Loucy (cell line): ENCODE measurements at regions not wholly inside any gene's neighbourhood (a gene's known extent, or its start where the extent isn't known, plus 50 kb on each side); places are given as distances from the start of the nearest gene placed in this dataset.

ENCODE experiments used
- H2AFZ ChIP-seq: fragments of 200-600 bp; sonication (generic); 2 replicates; pipeline ENCODE4 v1.6.0; 2016; ENCODE audit warnings: antibody characterized with exemption, mild to moderate bottlenecking, low read length, moderate library complexity
- H3F3A ChIP-seq: fragments of 200-600 bp; 2 replicates; pipeline ENCODE4 v1.6.0; 2016; ENCODE audit warnings: antibody characterized with exemption, low read depth, mild to moderate bottlenecking
- H3K27me3 ChIP-seq: fragments of 200-600 bp; sonication (generic); 2 replicates; pipeline ENCODE4 v1.6.1; 2014; ENCODE audit warnings: low read length, mild to moderate bottlenecking; ENCODE audit not compliant: insufficient read depth, poor library complexity, severe bottlenecking
- H3K36me3 ChIP-seq: fragments of 200-600 bp; sonication (generic); 2 replicates; pipeline ENCODE4 v1.6.1; 2016; ENCODE audit warnings: low read length; ENCODE audit not compliant: insufficient read depth
- H3K4me1 ChIP-seq: fragments of 200-600 bp; sonication (generic); 2 replicates; pipeline ENCODE4 v1.5.1; 2014; ENCODE audit warnings: low read length, mild to moderate bottlenecking; ENCODE audit not compliant: insufficient read depth, poor library complexity, severe bottlenecking
- H3K4me2 ChIP-seq: fragments of 200-600 bp; sonication (generic); 2 replicates; pipeline ENCODE4 v1.6.0; 2014; ENCODE audit warnings: antibody characterized with exemption, low read length, low read depth, mild to moderate bottlenecking; ENCODE audit not compliant: poor library complexity, severe bottlenecking
- H3K4me3 ChIP-seq: fragments of 200-600 bp; sonication (generic); 2 replicates; pipeline ENCODE4 v1.5.1; 2014; ENCODE audit warnings: low read length, mild to moderate bottlenecking, mixed read lengths; ENCODE audit not compliant: poor library complexity, severe bottlenecking
- H3K79me2 ChIP-seq: fragments of 200-600 bp; sonication (generic); 2 replicates; pipeline ENCODE4 v1.6.1; 2014; ENCODE audit warnings: low read length; ENCODE audit not compliant: insufficient read depth
- H3K9ac ChIP-seq: fragments of 200-600 bp; sonication (generic); 2 replicates; pipeline ENCODE4 v1.6.0; 2014; ENCODE audit warnings: mild to moderate bottlenecking, low read depth, low read length, moderate library complexity; ENCODE audit not compliant: poor library complexity, severe bottlenecking
- H3K9me2 ChIP-seq: fragments of 200-600 bp; sonication (generic); replicated peaks from 2 replicates; pipeline ENCODE4 v1.6.1; 2016; ENCODE audit warnings: low read depth, low read length, mixed read lengths
- H3K9me3 ChIP-seq: fragments of 200-600 bp; sonication (generic); 2 replicates; pipeline ENCODE4 v1.6.1; 2014; ENCODE audit warnings: mild to moderate bottlenecking, antibody characterized with exemption, low read length, low read depth; ENCODE audit not compliant: insufficient read depth
- H4K20me1 ChIP-seq: fragments of 200-600 bp; sonication (generic); 2 replicates; pipeline ENCODE4 v1.6.0; 2014; ENCODE audit warnings: antibody characterized with exemption, low read length, mild to moderate bottlenecking; ENCODE audit not compliant: insufficient read depth, poor library complexity, severe bottlenecking
- EZH2phosphoT487 ChIP-seq: fragments of 200-600 bp; IDR thresholded peaks from 2 replicates; pipeline ENCODE4 v1.6.1; 2018; ENCODE audit warnings: antibody characterized with exemption, mild to moderate bottlenecking, moderate library complexity, borderline replicate concordance
- TF ChIP-seq, protein P1 (sequence below): fragments of 200-600 bp; sonication (generic); conservative IDR thresholded peaks from 2 replicates; pipeline ENCODE4 v1.5.1; 2014; ENCODE audit warnings: mild to moderate bottlenecking, antibody characterized with exemption, low read length

DNA sequence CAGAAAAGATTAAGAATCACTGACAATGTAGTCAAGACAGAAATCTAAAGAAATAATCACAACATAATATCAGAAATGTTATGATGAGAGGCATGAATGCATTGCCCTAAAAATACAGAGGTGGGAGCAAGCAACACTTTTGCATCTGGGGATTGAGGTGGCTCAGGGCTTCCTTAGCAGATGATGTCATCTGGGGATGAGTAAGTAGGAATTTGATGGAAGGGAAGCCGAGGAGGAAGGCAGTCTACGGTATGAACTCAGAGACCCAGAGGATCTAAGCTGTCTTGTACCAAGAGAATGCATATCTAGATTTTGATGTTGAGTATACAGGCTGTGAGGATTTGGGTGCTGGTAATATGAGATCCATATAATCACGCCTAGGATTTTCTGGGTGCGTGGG is 193.0 kb upstream of the SNX19 start:
- Histone ChIP-seq H3F3A (no peaks in the 10 kb centered on the region), H3K4me3 (no peak overlapping the region), H3K79me2 (no peaks in the 10 kb centered on the region), H3K9me3 (peaks cover 10% of the 10 kb centered on the region; the same call in 1 of the 2 replicates), H3K9me2 (no peaks in the 10 kb centered on the region), H3K4me2 (no peak overlapping the region), H3K9ac (no peak overlapping the region), H2AFZ (no peak overlapping the region), H4K20me1 (no peaks in the 10 kb centered on the region), H3K36me3 (no peaks in the 10 kb centered on the region), H3K4me1 (no peaks in the 10 kb centered on the region), H3K27me3 (no peaks in the 10 kb centered on the region)
- TF ChIP-seq, protein P1, sequence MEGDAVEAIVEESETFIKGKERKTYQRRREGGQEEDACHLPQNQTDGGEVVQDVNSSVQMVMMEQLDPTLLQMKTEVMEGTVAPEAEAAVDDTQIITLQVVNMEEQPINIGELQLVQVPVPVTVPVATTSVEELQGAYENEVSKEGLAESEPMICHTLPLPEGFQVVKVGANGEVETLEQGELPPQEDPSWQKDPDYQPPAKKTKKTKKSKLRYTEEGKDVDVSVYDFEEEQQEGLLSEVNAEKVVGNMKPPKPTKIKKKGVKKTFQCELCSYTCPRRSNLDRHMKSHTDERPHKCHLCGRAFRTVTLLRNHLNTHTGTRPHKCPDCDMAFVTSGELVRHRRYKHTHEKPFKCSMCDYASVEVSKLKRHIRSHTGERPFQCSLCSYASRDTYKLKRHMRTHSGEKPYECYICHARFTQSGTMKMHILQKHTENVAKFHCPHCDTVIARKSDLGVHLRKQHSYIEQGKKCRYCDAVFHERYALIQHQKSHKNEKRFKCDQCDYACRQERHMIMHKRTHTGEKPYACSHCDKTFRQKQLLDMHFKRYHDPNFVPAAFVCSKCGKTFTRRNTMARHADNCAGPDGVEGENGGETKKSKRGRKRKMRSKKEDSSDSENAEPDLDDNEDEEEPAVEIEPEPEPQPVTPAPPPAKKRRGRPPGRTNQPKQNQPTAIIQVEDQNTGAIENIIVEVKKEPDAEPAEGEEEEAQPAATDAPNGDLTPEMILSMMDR, result no peak
- TF ChIP-seq EZH2phosphoT487, result no peak

DNA sequence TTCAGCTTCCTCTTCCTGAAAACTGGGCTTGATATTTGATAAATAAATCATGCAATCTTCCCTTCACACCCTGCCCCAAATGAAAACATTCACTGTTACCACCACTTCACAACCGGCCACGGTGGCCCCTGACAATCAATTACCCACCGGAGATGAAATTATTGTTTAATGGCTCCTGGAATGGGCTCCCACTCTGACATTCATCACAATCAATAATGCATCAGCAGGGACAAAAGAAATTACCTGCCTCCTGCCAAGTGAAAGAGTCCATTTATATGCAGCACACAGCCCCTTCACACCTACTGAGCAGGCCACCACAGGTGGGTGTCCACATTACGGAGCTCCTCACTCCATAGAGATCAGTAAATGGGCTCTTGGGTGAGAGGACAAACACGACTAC is 193.5 kb upstream of the SNX19 start:
- H3K4me3 ChIP-seq, result no peak overlapping the region
- no peaks in the 10 kb centered on the region for H3K36me3 ChIP-seq
- TF ChIP-seq, protein P1, result no peak
- TF ChIP-seq EZH2phosphoT487, result no peak
- H2AFZ ChIP-seq, result no peak overlapping the region
- H3K79me2 ChIP-seq, result no peaks in the 10 kb centered on the region
- no peaks in the 10 kb centered on the region for H3K4me1 ChIP-seq
- peaks cover 10% of the 10 kb centered on the region; the same call in 1 of the 2 replicates for H3K9me3 ChIP-seq
- no peak overlapping the region for H3K9ac ChIP-seq
- no peaks in the 10 kb centered on the region for H3K9me2 ChIP-seq
- no peak overlapping the region for H3K4me2 ChIP-seq
- no peaks in the 10 kb centered on the region for H3K27me3 ChIP-seq
- H3F3A ChIP-seq, result no peaks in the 10 kb centered on the region
- no peaks in the 10 kb centered on the region for H4K20me1 ChIP-seq

DNA sequence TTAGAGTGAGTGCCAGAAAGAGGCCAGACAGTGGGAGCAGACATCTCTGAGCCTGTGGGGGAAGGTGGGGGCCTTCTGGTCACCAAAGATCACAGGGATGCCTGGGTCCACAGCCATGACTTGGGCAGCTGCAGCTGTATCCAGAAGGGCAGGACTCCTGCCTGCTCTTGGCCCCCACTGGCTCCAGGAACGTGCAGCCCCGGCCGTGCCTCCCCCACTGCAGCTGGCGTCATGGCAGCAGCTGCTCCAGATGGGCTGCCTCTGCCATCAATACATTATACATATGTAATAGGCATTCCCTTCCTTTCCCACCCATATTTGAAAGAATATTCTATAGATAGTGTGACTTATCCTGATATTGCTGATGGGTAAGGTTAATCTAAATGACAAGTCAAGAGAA is 195.5 kb upstream of the SNX19 start:
- no peak for TF ChIP-seq EZH2phosphoT487
- TF ChIP-seq, protein P1, result no peak
- Histone ChIP-seq H3K36me3 (no peaks in the 10 kb centered on the region), H3K4me1 (no peaks in the 10 kb centered on the region), H3K27me3 (no peaks in the 10 kb centered on the region), H3K4me2 (no peak overlapping the region), H2AFZ (no peak overlapping the region), H3F3A (no peaks in the 10 kb centered on the region), H3K9me3 (peaks cover 10% of the 10 kb centered on the region; the same call in 1 of the 2 replicates), H3K4me3 (no peak overlapping the region), H4K20me1 (no peaks in the 10 kb centered on the region), H3K9ac (no peak overlapping the region), H3K79me2 (no peaks in the 10 kb centered on the region), H3K9me2 (no peaks in the 10 kb centered on the region)
